NCI-H345 (cell line): ENCODE measurements at regions not wholly inside any gene's neighbourhood (a gene's known extent, or its start where the extent isn't known, plus 50 kb on each side); places are given as distances from the start of the nearest gene placed in this dataset.
A peak's percentile ranks its signal among the peaks of the same experiment; 100 is the strongest.

ENCODE experiments used
- DNase-seq: peaks from one replicate; lab custom pipeline; 2025; lab: John Stamatoyannopoulos, UW

- DNase-seq, result no peak
Observed at GRCh38 chr5:72619251-72619650, 112.0 kb upstream of the ZNF366 start.

- no peak for DNase-seq
Observed at GRCh38 chr5:72618708-72619107, 111.5 kb upstream of the ZNF366 start.

- no peak for DNase-seq
Observed at GRCh38 chr5:72615061-72615460, 107.9 kb upstream of the ZNF366 start.

DNA sequence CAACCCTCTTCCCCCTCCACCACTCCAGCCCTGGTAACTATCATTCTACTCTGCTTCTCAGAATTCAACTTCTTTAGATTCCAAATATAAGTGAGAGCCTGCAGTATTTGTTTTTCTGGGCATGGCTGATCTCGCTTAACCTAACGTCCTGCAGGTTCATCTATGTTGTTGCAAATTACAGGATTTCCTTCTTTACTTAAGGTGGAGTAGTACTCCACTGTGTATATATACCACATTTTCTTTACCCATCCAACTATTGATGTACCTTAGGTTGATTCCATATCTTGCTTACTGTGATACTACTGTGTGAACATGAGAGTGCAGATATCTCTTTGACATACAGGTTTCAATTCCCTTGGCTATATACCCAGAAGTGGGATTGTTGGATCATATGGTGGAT is 106.3 kb upstream of the ZNF366 start:
- DNase-seq, result no peak

GRCh38 chr5:72612810-72613209 is 105.6 kb upstream of the ZNF366 start:
- DNase-seq, result no peak

- peak; percentile 75 for DNase-seq
Observed at GRCh38 chr5:72611118-72611730, 104.0 kb upstream of the ZNF366 start.

DNA sequence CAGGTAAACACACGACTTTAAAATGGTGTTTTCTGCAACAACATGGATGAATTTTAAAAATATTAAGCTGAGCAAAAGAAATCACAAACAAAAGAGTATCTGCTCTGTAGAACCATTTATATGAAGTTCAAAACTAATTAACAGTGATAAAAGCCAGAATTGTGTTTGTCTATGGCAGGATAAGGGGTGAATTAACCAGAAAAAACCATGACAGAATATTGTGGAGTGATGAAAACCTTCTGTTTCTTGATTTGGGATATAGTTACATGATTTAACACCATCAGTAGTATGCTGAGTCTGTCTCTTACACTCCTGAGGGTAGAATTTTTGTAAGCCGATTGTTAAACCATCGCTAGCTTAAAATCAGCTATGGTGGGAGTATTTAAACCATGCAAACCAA is 101.7 kb upstream of the ZNF366 start:
- DNase-seq, result no peak

GRCh38 chr5:72608297-72608696 is 101.1 kb upstream of the ZNF366 start:
- DNase-seq, result no peak

- no peak for DNase-seq
Observed at GRCh38 chr5:72607381-72607780, 100.2 kb upstream of the ZNF366 start.

DNA sequence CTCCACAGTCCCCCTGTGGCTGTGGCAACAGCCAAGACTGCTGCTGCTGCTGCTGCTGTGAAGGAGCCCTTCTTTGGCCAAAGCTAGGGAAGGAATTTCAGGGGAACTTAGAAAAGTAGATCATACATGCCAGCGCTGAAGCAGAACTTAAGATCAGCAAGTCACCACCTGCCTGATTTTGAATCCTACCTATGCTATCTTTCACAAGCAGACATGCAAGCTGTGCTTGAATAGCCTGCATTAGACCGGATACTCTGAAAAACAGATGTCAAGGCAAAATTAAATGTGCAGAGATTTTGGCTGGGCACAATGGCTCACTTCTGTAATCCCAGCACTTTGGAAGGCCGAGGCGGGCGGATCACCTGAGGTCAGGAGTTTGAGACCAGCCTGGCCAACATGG is 99.3 kb upstream of the ZNF366 start:
- no peak for DNase-seq

GRCh38 chr5:72605632-72606031 is 98.4 kb upstream of the ZNF366 start:
- no peak for DNase-seq

- DNase-seq, result no peak
Observed at GRCh38 chr5:72604798-72605154, 97.6 kb upstream of the ZNF366 start.

DNA sequence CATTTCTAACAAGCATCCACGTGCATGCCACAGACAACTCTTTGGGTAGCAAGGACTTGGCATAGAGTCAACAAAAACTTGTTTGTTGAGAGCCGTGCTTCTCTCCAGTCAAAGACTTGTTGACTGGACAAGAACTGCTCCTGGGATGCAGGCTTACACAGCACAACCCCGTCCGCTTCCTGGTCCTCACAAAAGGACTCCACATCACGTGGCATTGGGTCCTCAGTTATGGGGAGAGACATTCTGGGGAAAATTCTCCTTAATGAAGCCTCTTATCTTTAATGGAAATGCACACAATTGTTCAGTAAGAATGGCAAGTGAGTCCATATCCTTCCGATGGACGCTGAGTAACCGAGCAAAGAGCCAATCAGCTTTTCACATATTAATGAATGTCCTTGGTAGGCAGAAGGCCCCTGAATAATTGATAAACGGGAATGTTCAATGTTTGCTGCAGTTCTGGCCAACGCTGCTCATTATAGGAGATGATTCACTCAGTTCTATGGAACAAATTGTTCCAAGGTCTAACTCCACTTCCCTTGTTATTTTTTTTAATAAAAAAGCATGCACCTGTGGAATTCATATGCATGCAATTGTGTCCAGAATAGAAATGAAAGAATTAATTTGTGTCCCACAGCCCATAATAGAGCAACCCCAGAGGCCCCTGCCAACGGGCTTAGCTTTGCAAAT is 97.0 kb upstream of the ZNF366 start:
- DNase-seq, result no peak

DNA sequence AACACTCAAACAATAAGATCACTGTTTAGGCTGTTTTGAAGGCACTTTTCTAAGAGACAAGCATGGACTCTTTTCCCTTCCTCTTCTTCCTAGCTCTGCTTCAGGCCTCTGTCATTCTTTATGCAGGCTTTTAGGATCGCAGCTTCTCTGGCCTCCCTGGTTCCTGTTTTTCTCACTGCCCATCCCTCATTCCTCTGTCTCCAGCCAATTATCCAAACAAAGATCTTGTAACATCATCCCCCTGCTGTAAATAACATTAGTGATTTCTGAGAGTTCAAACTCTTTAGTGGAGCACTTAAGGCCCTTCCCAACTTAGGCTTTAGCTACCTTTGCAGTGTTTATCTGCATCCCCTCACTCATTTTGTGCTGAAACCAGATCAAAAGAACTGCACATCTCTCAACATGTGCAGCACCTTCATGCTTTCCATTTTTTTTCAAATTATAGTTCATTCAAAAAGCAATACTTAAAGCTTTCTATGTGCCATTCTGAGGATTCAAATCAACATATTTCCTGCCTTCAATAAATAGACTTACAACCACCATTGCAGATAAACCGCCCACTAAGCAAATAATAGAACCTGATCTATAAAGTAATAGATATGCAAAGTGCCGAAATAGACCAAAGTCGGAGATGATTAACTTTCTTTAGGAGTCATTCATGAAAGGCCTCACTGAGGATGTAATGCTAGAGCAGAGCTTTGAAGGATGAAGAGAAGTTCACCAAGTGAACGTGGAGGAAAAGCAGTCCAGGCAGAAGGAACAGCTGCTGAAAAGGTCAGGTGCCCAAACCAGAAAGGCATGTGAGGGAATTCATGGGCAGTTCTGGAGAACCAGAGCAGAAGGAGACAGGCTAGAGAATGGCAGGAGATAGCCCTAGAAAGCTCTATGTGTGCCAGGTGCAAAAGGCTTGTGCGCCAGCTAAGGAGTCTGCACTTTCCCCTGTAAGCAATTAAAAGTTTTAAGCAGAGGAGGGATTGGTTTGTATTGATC is 95.8 kb upstream of the ZNF366 start:
- DNase-seq, result no peak

GRCh38 chr5:72601861-72602260 is 94.7 kb upstream of the ZNF366 start:
- no peak for DNase-seq

DNA sequence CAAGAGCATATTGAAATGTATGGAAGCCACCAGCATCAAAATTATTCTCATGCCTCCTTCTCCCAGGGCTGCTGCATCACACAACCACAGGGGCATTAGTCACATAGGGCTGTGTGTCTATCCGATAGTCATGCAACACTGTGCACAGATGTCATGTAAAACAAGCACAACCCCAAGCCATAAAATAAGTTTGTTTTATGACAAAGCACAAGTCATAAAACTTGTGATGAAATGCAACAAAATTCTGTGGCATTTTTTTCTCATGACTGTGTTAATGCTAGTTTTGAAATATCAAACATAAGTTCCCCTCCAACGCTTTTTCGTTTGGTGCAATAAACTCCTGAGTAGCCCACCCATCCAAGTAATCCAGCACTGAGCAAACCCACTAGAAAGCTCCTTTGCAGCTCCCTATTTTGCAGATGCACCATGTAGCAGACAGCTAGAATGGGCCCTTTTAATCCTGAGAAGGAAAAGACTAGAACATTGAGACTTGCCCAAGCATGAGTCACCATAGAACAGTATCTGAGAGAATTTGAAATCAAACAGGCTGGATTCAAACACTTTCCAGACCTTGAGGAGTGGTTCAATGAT is 93.3 kb upstream of the ZNF366 start:
- no peak for DNase-seq

DNA sequence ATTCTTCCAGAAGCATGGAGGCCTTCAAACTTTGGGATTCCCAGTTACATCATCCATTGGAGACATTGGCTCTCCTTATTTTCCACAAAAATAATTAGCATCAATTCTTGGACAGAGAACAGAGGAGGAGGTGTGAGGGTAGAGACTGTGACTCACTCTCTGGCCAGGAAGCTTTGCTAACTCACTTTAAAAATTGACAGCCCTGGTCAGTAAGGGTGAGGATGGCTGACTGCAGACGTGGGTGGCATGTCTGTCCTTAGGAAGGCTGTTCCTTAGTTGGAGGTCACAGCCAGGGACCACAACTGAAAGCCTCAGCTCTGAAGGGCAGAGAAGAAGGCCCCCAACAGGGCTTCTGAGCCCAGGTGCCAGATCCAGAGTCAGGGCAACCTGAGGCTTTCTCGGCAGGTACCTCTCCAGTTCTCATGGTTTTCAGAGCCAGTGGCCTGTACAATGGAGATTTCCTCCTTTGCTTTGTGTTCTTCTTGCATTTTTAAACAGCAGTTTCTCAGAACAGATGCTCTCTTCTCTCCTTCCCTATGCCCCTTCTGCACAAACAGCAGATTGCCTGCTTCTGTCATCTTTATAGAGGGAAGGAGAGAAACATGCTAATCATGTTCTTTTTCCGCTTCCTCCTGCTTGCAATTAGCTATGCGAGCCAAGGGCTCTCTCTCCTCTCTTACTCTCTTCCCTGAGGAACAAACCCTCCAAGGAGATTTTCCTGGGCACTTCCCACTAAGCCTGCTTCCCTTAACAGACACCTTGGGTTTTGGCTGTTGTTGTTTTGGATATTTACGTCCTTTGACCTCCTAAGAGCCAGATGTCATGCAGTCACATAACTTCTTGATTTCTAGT is 92.5 kb upstream of the ZNF366 start:
- DNase-seq, result no peak

GRCh38 chr5:72599065-72599433 is 91.8 kb upstream of the ZNF366 start:
- no peak for DNase-seq

- no peak for DNase-seq
Observed at GRCh38 chr5:72598401-72599064, 91.3 kb upstream of the ZNF366 start.

DNA sequence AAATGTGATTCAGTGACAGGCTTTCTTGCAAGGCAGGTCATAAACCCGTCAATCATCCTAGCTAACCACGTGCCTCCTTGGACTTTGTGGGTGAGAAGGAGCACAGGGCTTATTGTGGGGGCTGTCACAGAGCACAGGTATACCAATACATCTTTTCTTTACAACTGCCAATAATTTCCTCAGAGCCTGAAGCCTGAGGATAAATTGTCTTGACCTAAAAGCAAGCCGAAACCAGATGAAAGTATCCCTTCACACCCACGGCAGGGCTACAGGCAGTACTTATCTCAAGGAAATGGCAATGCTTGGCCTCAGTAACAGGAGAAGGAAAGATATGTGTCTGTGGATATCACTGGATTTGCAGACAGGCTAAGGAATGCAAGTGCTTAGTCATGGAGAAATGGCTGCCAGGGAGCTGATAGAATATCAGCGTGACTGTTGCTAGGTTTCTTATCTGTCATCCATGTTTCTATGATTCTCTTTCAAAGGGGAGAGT is 90.3 kb upstream of the ZNF366 start:
- DNase-seq, result no peak

DNA sequence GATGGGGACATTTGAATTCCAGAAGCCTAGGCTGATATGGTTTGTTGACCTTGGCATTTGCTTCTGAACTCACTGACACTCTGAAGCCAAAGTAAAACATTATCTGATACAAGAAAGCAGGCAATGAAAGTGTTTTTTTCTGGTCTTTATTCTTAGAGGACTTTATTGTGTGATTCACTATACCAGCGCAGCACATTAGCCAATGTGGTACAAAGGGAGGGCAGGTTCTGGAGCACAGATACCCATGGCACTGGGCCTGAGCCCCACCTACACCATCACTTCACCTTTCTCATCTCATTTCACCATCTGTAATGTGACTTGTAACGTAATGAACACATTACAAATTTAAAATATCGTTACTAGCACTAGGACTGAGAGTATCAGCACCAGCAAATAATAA is 89.7 kb upstream of the ZNF366 start:
- DNase-seq, result no peak
